ENCODE measurements at regions not wholly inside any gene's neighbourhood (a gene's known extent, or its start where the extent isn't known, plus 50 kb on each side); places are given as distances from the start of the nearest gene placed in this dataset.
"Not testable (repeated sequence)": the region's sequence is repeated elsewhere in the genome, so short reads cannot be mapped to it uniquely, and the experiment has no call there.

DNA sequence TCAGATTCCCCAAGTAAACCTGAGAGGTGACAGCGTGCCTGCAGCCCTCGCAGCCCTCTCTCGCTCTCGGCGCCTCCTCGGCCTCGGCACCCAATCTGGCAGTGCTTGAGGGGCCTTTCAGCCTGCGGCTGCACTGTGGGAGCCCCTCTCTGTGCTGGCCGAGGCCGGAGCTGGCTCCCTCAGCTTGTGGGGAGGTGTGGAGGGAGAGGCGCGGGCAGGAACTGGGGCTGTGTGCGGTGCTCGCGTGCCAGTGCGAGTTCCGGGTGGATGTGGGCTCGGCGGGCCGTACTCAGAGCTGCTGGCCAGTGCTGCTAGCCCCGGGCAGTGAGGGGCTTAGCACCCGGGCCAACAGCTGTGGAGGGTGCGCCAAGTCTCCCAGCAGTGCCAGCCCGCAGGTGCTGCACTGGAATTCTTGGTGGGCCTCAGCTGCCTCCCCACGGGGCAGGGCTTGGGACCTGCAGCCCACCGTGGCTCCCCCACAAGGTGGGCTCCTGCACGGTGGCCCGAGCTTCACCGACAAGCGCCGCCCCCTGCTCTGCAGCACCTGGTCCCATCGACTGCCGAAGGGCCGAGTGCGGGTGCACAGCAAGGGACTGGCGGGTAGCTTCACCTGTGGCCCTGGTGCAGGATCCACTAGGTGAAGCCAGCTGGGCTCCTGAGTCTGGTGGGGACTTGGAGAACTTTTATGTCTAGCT is 809.7 kb upstream of the ADGRB3 start:
- TF ChIP-seq ZNF274 (IDR thresholded peaks at IDR 0.05; ENCODE audit: low read depth, low read length) = no peak

DNA sequence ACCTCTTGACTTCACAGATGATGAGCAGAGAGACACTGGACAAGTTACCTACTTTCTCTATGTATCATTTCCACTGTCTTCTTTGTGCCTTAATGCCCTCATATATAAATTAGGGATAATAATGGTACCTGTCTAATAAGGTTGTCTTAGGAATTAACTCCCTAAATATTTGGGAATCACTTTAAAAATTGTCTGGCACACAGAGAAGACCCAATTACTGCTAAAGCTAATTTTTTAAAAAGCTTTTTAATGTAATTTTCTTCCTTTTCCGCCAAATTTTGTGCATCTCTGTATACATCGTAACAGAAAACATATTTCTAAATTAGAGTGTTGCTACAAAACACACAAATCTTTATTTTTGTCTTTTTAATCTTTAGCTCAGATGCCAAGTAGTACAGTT is 816.8 kb upstream of the ADGRB3 start:
- H3K4me3 ChIP-seq (ENCODE audit: low read length) = no peak overlapping the region
- no peak for TF ChIP-seq ZNF274 (IDR thresholded peaks at IDR 0.05; ENCODE audit: low read depth, low read length)

More for the DNA sequence above, 809.7 kb upstream of the ADGRB3 start:
- no peak overlapping the region for H3K4me3 ChIP-seq (ENCODE audit: low read length)

DNA sequence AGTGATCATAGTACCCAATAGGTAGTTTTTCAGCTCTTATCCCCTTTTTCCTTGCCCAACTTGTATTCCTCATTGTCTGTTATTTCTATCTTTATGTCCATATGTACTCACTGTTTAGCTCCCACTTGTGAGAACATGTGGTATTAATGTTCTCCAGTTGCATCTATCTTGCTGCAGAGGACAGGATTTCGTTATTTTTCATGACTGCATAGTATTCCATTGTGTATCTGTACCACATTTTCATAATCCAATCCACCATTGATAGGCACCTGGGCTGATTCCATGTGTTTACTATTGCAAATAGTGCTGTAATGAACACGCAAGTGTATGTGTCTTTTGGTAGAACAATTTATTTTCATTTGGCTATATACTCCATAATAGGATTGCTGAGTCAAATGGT is 819.5 kb upstream of the ADGRB3 start:
- TF ChIP-seq ZNF274 (IDR thresholded peaks at IDR 0.05; ENCODE audit: low read depth, low read length) = no peak

DNA sequence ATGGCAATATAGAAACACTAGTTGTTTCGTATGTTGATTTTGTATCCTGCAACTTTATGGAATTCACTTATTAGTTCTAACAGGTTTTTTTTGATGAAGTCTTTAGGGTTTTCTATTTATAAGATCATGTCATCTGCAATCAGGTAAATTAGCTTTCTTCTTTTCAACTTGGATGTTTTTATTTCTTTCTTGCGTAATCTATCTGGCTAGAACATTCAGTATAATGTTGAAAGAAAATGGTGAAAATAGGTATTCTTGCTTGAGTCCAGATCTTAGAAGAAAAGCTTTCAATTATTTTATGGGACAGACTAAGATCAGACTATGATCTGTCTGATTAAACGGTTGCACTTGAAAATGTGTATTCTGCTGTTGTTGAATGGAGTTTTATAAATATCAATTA is 820.8 kb upstream of the ADGRB3 start:
- no peak for TF ChIP-seq ZNF274 (IDR thresholded peaks at IDR 0.05; ENCODE audit: low read depth, low read length)
- H3K4me3 ChIP-seq (ENCODE audit: low read length) = no peak overlapping the region

More for the DNA sequence above, 819.5 kb upstream of the ADGRB3 start:
- no peak overlapping the region for H3K4me3 ChIP-seq (ENCODE audit: low read length)

DNA sequence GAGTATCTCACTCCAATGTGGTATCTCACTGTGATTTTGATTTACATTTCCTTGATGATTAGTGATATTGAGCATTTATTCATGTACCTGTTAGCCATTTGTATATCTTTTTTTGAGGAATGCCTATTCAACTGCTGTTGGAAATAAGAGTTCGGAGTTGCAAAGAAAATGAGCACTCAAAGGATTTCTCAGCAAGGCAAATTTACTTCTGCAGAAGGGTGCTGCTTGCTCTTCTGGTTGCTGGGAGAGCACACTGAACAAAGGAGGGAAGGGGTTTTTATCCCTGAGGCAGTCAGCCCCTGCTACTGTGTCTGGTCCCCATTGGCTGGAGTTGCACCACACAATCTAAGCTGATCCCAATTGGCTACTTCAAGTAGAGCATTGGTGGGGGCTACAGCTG is 822.4 kb upstream of the ADGRB3 start:
- TF ChIP-seq ZNF274 (IDR thresholded peaks at IDR 0.05; ENCODE audit: low read depth, low read length) = no peak
- no peak overlapping the region for H3K4me3 ChIP-seq (ENCODE audit: low read length)

DNA sequence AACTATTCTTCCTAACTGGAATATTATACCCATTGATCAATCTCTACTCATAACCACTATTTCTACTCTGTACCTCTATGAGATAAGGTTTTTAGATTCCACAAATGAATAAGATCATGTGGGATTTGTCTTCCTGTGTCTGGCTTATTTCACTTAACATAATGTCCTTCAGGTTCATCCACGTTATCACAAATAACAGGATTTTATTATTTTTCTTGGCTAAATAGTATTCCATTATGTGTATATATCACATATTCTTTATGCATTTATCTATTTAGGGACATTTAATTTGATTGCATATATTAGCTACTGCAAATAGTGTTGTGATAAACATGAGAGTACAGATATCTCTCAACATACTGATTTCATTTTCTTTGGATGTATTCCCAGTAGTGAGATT is 823.0 kb upstream of the ADGRB3 start:
- no peak for TF ChIP-seq ZNF274 (IDR thresholded peaks at IDR 0.05; ENCODE audit: low read depth, low read length)
- H3K4me3 ChIP-seq (ENCODE audit: low read length) = no peak overlapping the region

DNA sequence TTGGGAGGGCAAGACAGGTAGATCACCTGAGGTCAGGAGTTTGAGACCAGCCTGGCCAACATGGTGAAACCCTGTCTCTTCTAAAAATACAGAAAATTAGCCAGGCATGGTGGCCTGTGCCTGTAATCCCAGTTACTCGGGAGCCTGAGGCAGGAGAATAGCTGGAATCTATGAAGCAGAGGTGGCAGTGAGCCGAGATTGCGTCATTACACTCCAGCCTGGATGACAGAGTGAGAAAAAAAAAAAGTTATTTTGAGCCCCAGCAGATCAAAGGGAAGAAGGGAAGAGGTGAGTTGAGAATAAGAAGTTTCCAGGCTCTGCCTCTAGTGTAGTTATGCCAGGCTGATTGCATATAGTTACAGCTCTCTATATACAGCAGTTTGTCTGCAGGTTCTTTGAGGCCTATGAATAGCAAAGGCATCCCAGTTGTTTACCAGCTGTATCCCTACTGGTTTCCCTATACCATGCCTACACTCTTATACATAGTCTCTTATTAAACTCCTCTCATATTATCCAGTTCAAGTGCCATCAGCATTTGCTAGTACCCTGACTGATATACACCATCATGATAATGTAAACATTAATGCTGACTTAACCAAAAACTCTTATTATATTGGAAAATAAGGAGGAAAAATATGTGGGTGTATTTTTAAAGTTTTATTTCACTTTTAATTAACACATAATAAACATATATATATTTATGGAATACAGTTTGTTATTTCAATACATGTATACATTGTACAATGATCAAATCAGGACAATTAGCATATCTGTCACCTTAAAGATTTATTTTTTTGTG is 823.6 kb upstream of the ADGRB3 start:
- H3K4me3 ChIP-seq (ENCODE audit: low read length) = no peak overlapping the region
- TF ChIP-seq ZNF274 (IDR thresholded peaks at IDR 0.05; ENCODE audit: low read depth, low read length) = no peak

DNA sequence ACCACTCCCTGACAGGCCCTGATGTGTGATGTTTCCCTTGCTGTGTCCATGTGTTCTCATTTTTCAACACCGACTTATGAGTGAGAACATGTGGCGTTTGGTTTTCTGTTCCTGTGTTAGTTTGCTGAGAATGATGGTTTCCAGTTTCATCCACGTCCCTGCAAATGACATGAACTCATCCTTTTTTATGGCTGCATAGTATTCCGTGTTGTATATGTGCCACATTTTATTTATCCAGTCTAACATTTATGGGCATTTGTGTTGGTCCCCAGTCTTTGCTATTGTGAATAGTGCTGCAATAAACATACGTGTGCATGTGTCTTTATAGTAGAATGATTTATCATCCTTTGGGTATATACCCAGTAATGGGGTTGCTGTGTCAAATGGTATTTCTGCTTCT is 830.3 kb upstream of the ADGRB3 start:
- not testable (repeated sequence) for H3K4me3 ChIP-seq (ENCODE audit: low read length)

DNA sequence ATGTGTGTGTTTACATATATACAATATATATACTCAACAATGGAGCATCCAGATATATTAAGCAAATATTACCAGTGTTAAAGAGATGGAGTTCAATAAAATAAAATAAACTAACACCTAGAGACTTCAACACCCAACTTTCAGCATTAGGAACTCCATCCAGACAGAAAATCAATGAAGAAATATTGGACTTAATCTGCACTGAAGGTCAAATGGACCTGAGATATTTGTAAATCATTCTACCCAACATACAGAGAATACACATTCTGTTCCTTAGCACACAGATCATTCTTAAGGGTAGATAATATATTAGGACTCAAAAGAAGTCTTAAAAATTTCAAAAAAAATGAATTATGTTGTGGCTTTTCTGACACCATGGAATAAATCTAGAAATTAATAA is 832.3 kb upstream of the ADGRB3 start:
- no peak for TF ChIP-seq ZNF274 (IDR thresholded peaks at IDR 0.05; ENCODE audit: low read depth, low read length)
- H3K4me3 ChIP-seq (ENCODE audit: low read length) = no peak overlapping the region

DNA sequence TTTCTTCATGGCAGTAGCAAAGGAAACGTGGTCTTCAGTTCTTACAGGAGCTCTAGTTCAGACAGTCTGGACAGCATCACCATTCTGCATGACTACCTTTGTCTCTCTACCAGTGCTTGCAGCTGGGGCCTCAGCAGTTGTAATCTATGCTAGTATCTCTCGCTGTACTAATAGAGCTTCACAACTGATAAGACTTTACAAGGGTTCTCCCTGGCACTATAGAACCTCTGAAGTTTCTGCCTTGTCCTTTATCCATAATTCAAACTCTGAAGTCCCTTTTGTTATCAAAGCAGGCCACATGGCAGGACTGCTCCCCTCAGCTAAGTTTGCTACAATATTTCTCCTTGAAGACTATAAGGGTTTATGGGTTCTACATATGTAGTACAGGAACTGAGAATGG is 842.1 kb upstream of the ADGRB3 start:
- H3K4me3 ChIP-seq (ENCODE audit: low read length) = no peak overlapping the region
- TF ChIP-seq ZNF274 (IDR thresholded peaks at IDR 0.05; ENCODE audit: low read depth, low read length) = no peak

DNA sequence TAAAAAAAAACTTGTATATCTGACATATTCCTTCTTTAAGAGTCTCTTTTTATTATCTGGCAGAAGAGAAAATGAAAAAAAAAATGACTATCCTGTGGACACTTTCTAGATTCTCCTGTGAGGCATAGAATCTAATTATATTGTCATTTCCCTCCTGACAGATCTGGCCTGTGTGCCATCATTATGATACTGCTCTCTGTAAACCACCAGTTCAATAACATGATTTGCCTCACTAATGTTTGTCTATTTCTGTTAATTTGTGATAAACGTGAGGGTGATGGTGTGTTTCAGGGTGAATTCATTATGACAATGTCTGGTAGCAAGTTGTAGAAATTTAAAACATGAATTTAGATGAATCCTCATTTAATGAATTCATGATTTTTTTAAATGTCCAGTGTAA is 844.5 kb upstream of the ADGRB3 start:
- TF ChIP-seq ZNF274 (IDR thresholded peaks at IDR 0.05; ENCODE audit: low read depth, low read length) = no peak
- no peak overlapping the region for H3K4me3 ChIP-seq (ENCODE audit: low read length)

DNA sequence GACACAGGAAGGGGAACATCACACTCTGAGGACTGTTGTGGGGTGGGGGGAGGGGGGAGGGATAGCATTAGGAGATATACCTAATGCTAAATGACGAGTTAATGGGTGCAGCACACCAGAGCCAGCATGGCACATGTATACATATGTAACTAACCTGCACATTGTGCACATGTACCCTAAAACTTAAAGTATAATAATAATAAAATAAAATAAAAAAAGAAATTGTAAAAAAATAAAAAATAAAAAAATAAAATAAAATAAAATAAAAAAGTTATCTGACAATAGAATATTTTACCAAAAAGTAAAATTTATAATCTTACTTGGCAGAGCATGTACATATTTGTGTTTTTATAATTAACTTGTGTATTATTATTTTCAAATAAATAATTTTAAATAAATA is 848.0 kb upstream of the ADGRB3 start:
- not testable (repeated sequence) for H3K4me3 ChIP-seq (ENCODE audit: low read length)

DNA sequence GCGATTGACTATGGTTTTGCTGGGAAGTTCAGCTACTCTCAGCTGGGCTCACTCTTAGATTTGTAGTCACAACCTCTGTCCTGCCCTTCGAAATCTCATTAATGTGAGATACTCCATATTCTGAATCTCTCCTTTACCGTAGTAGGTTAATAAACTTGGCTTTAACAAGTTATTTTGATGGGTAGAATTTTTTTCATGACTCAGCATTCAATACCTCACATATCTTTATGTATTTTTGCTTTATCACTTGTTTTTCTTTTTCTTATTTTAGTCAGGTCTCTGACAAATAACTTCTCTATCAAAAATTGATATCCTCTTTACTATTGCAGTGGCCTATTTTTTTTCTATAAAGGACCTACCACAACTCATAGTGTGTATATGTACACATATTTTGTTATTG is 855.2 kb upstream of the ADGRB3 start:
- no peak overlapping the region for H3K4me3 ChIP-seq (ENCODE audit: low read length)
- TF ChIP-seq ZNF274 (IDR thresholded peaks at IDR 0.05; ENCODE audit: low read depth, low read length) = no peak

DNA sequence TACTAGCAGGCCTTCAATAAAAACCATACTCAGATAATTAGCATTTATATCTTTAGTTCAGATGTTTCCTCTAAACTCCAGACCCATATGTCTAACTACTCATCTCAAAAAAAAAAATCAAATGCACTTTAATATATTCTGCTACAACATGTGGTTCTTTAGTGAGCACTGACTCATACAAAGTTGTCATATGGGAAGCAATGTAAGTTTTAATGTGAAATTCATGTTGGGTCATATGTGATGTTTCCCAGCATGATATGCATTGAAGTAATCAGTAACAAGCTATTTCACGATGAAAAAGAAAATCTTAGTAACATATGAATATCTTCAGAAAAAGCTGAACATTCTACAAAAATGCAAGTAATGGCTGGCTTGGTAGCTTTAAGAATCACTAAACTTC is 859.7 kb upstream of the ADGRB3 start:
- TF ChIP-seq ZNF274 (IDR thresholded peaks at IDR 0.05; ENCODE audit: low read depth, low read length) = no peak
- no peak overlapping the region for H3K4me3 ChIP-seq (ENCODE audit: low read length)

DNA sequence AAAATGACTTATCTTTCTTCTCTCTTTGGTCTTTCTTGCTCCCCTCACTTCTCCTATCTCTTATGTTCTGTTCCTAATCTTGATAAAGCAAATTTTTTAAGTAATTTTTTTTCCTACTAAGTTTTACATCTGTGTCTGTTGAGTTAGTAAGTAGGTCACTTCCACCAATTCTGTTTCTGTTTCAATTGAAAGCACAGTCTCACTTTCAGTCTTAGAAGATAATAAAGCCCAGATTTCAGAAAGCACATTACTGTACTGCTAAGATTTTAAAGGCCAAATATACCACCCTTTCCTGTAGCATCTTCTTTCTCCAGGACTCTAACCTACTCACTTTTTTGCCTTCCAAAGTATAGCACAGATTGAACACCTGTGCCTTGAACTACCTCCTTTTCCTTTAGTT is 866.1 kb upstream of the ADGRB3 start:
- no peak overlapping the region for H3K4me3 ChIP-seq (ENCODE audit: low read length)
- TF ChIP-seq ZNF274 (IDR thresholded peaks at IDR 0.05; ENCODE audit: low read depth, low read length) = no peak

DNA sequence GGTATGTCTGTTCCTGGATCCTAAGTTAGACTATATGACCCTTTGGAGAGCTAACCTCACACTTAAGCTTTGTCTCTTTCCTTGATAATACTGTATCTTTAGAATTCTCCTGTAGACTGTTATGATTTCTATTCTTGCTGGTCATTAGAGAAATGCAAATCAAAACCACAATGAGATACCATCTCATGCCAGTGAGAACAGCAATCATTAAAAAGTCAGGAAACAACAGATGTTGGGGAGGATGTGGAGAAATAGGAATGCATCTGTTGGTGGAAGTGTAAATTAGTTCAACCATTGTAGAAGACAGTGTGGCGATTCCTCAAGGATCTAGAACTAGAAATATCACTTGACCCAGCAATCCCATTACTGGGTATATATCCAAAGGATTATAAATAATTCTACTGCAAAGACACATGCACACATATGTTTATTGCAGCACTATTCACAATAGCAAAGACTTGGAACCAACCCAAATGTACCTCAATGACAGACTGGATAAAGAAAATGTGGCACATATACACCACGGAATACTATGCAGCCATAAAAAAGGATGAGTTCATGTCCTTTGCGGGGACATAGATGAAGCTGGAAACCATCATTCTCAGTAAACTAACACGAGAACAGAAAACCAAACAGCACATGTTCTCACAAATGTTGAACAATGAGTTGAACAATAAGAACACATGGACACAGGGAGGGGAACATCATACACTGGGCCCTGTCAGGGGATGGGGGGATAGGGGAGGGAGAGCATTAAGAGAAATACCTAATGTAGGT is 867.8 kb upstream of the ADGRB3 start:
- not testable (repeated sequence) for H3K4me3 ChIP-seq (ENCODE audit: low read length)

Measured in GM08714 (cell line).